ENCODE measurements at regions not wholly inside any gene's neighbourhood (a gene's known extent, or its start where the extent isn't known, plus 50 kb on each side); places are given as distances from the start of the nearest gene placed in this dataset.
"Not testable (repeated sequence)": the region's sequence is repeated elsewhere in the genome, so short reads cannot be mapped to it uniquely, and the experiment has no call there.

- H3K36me3 ChIP-seq (ENCODE audit: insufficient read depth, low read length); H3K4me2 ChIP-seq (ENCODE audit: low read length); H3K9me3 ChIP-seq (ENCODE audit: insufficient read depth, low read depth, low read length); H3K4me1 ChIP-seq (ENCODE audit: insufficient read depth, low read length); H2AFZ ChIP-seq (ENCODE audit: low read depth, low read length); FAIRE-seq; H4K20me1 ChIP-seq (ENCODE audit: insufficient read depth, low read length); H3K27ac Mint-ChIP-seq (ENCODE audit: unreplicated experiment); H3K9ac ChIP-seq (ENCODE audit: low read length); H3K4me1 Mint-ChIP-seq (ENCODE audit: low read depth, unreplicated experiment); H3K27me3 Mint-ChIP-seq (ENCODE audit: low read depth, unreplicated experiment); H3K4me3 ChIP-seq (ENCODE audit: insufficient read depth, low read depth, low read length); H3K4me3 Mint-ChIP-seq (ENCODE audit: unreplicated experiment); H3K27ac ChIP-seq (ENCODE audit: low read depth, low read length); DNase-seq (ENCODE audit: low read depth); H3K36me3 Mint-ChIP-seq (ENCODE audit: low read depth, unreplicated experiment); H3K27me3 ChIP-seq (ENCODE audit: insufficient read depth, low read length); H3K79me2 ChIP-seq (ENCODE audit: insufficient read depth, low read length); H3K9me3 Mint-ChIP-seq (ENCODE audit: unreplicated experiment): not testable (repeated sequence)
Measured at GRCh38 chrX:116334797-116335196, 101.6 kb upstream of the SLC6A14 start.

DNA sequence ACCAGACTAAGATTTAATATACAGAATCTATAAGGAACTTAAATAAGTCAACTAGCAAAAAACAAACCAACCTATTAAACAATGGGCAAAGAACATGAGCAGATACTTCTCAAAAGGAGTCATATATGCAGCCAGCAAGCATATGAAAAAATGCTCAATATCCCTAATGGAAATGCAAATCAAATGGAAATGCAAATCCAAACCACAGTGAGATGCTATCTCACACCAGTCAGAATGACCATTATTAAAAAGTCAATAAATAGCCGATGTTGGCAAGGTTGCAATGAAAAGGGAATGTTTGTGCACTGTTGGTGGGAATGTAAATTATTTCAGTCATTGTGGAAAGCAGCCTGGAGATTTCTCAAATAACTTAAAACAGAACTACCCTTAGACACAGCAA is 97.0 kb upstream of the SLC6A14 start:
- H3K36me3 ChIP-seq (ENCODE audit: insufficient read depth, low read length): no peaks in the 10 kb centered on the region
- no peak overlapping the region for H3K4me2 ChIP-seq (ENCODE audit: low read length)
- no peaks in the 10 kb centered on the region for H3K79me2 ChIP-seq (ENCODE audit: insufficient read depth, low read length)
- H3K4me1 ChIP-seq (ENCODE audit: insufficient read depth, low read length): no peaks in the 10 kb centered on the region
- no peak overlapping the region for H3K4me3 ChIP-seq (ENCODE audit: insufficient read depth, low read depth, low read length)
- Mint-ChIP-seq H3K27ac (ENCODE audit: unreplicated experiment) (no peak overlapping the region), H3K36me3 (ENCODE audit: low read depth, unreplicated experiment) (no peaks in the 10 kb centered on the region), H3K4me3 (ENCODE audit: unreplicated experiment) (no peak overlapping the region), H3K9me3 (ENCODE audit: unreplicated experiment) (no peaks in the 10 kb centered on the region), H3K27me3 (ENCODE audit: low read depth, unreplicated experiment) (no peaks in the 10 kb centered on the region), H3K4me1 (ENCODE audit: low read depth, unreplicated experiment) (no peaks in the 10 kb centered on the region)
- H3K27ac ChIP-seq (ENCODE audit: low read depth, low read length): no peak overlapping the region
- H2AFZ ChIP-seq (ENCODE audit: low read depth, low read length): no peak overlapping the region
- no peaks in the 10 kb centered on the region for H3K27me3 ChIP-seq (ENCODE audit: insufficient read depth, low read length)
- H3K9ac ChIP-seq (ENCODE audit: low read length): no peak overlapping the region
- H3K9me3 ChIP-seq (ENCODE audit: insufficient read depth, low read depth, low read length): no peaks in the 10 kb centered on the region
- H4K20me1 ChIP-seq (ENCODE audit: insufficient read depth, low read length): no peaks in the 10 kb centered on the region
- no peak for TF ChIP-seq EZH2 (IDR thresholded peaks at IDR 0.05; ENCODE audit: insufficient read depth, low read length)
- FAIRE-seq: no peak
- peak; percentile 2 for DNase-seq (ENCODE audit: low read depth)

DNA sequence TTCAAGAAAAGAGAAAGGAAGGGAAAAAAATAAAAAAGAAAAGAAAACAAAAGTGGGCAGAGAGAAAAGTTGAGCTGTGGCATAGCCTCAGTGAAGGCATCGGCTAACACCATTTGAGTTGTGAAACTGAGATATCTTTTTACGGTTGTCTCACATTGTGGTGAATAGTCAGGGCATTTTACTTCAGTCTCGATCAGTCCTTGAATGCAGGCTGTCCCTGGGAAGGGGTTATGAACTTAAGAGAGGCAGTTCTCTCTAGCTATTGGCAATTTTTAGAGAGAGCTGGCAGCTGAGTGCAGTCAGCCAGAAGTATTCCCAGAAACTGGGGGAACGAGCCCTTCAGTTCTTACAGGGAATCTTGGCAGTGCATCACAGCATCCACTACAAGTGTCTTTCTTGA is 93.5 kb upstream of the SLC6A14 start:
- H3K9me3 ChIP-seq (ENCODE audit: insufficient read depth, low read depth, low read length): no peaks in the 10 kb centered on the region
- no peak overlapping the region for H2AFZ ChIP-seq (ENCODE audit: low read depth, low read length)
- no peaks in the 10 kb centered on the region for H3K4me1 ChIP-seq (ENCODE audit: insufficient read depth, low read length)
- H3K9ac ChIP-seq (ENCODE audit: low read length): no peak overlapping the region
- H3K27me3 ChIP-seq (ENCODE audit: insufficient read depth, low read length): no peaks in the 10 kb centered on the region
- no peak overlapping the region for H3K4me2 ChIP-seq (ENCODE audit: low read length)
- H4K20me1 ChIP-seq (ENCODE audit: insufficient read depth, low read length): no peaks in the 10 kb centered on the region
- H3K9me3 Mint-ChIP-seq (ENCODE audit: unreplicated experiment): no peaks in the 10 kb centered on the region
- H3K27me3 Mint-ChIP-seq (ENCODE audit: low read depth, unreplicated experiment): no peaks in the 10 kb centered on the region
- no peaks in the 10 kb centered on the region for H3K36me3 Mint-ChIP-seq (ENCODE audit: low read depth, unreplicated experiment)
- no peak overlapping the region for H3K4me3 Mint-ChIP-seq (ENCODE audit: unreplicated experiment)
- TF ChIP-seq EZH2 (IDR thresholded peaks at IDR 0.05; ENCODE audit: insufficient read depth, low read length): no peak
- no peak for TF ChIP-seq CTCF (IDR thresholded peaks at IDR 0.05; ENCODE audit: insufficient read depth, low read depth, low read length)
- DNase-seq (ENCODE audit: low read depth) (no peak), FAIRE-seq (no peak)
- H3K27ac Mint-ChIP-seq (ENCODE audit: unreplicated experiment): no peak overlapping the region
- H3K79me2 ChIP-seq (ENCODE audit: insufficient read depth, low read length): no peaks in the 10 kb centered on the region
- no peak overlapping the region for H3K4me3 ChIP-seq (ENCODE audit: insufficient read depth, low read depth, low read length)
- no peaks in the 10 kb centered on the region for H3K4me1 Mint-ChIP-seq (ENCODE audit: low read depth, unreplicated experiment)
- no peaks in the 10 kb centered on the region for H3K36me3 ChIP-seq (ENCODE audit: insufficient read depth, low read length)
- no peak overlapping the region for H3K27ac ChIP-seq (ENCODE audit: low read depth, low read length)

GRCh38 chrX:116345958-116346357 is 90.4 kb upstream of the SLC6A14 start:
- H3K27me3 ChIP-seq (ENCODE audit: insufficient read depth, low read length): no peaks in the 10 kb centered on the region
- Mint-ChIP-seq H3K27me3 (ENCODE audit: low read depth, unreplicated experiment) (no peaks in the 10 kb centered on the region), H3K4me1 (ENCODE audit: low read depth, unreplicated experiment) (no peaks in the 10 kb centered on the region), H3K36me3 (ENCODE audit: low read depth, unreplicated experiment) (no peaks in the 10 kb centered on the region), H3K9me3 (ENCODE audit: unreplicated experiment) (no peaks in the 10 kb centered on the region), H3K27ac (ENCODE audit: unreplicated experiment) (no peak overlapping the region), H3K4me3 (ENCODE audit: unreplicated experiment) (no peak overlapping the region)
- H3K4me2 ChIP-seq (ENCODE audit: low read length): no peak overlapping the region
- no peaks in the 10 kb centered on the region for H4K20me1 ChIP-seq (ENCODE audit: insufficient read depth, low read length)
- H3K9me3 ChIP-seq (ENCODE audit: insufficient read depth, low read depth, low read length): no peaks in the 10 kb centered on the region
- TF ChIP-seq CTCF (IDR thresholded peaks at IDR 0.05; ENCODE audit: insufficient read depth, low read depth, low read length) (no peak), EZH2 (IDR thresholded peaks at IDR 0.05; ENCODE audit: insufficient read depth, low read length) (no peak)
- no peak overlapping the region for H3K27ac ChIP-seq (ENCODE audit: low read depth, low read length)
- no peaks in the 10 kb centered on the region for H3K79me2 ChIP-seq (ENCODE audit: insufficient read depth, low read length)
- no peaks in the 10 kb centered on the region for H3K36me3 ChIP-seq (ENCODE audit: insufficient read depth, low read length)
- H3K4me1 ChIP-seq (ENCODE audit: insufficient read depth, low read length): no peaks in the 10 kb centered on the region
- DNase-seq (ENCODE audit: low read depth): no peak
- H3K9ac ChIP-seq (ENCODE audit: low read length): no peak overlapping the region
- H2AFZ ChIP-seq (ENCODE audit: low read depth, low read length): no peak overlapping the region
- FAIRE-seq: no peak
- H3K4me3 ChIP-seq (ENCODE audit: insufficient read depth, low read depth, low read length): no peak overlapping the region

All from astrocyte (in vitro differentiated cells and primary cell).